PFSK-1 (cell line): ENCODE measurements at regions not wholly inside any gene's neighbourhood (a gene's known extent, or its start where the extent isn't known, plus 50 kb on each side); places are given as distances from the start of the nearest gene placed in this dataset.

ENCODE experiments used
- FOXP2 ChIP-seq: optimal IDR thresholded peaks from 2 replicates; pipeline ENCODE3; 2011; ENCODE audit warnings: borderline replicate concordance, control low read depth, inconsistent platforms; ENCODE audit not compliant: insufficient read depth; ENCODE audit errors: extremely low read length, extremely low read depth
- POLR2AphosphoS5 ChIP-seq: IDR thresholded peaks from 2 replicates; pipeline ENCODE4 v1.6.1; 2012; ENCODE audit warnings: low read depth, mild to moderate bottlenecking, control low read depth, low read length, moderate library complexity
- SIN3A ChIP-seq: IDR thresholded peaks from 2 replicates; pipeline ENCODE4 v1.6.1; 2012; ENCODE audit warnings: mild to moderate bottlenecking, low read length, moderate library complexity, borderline replicate concordance; ENCODE audit not compliant: insufficient read depth
- TAF1 ChIP-seq: IDR thresholded peaks from 2 replicates; pipeline ENCODE4 v1.6.1; 2012; ENCODE audit warnings: low read length, control low read depth, borderline replicate concordance; ENCODE audit not compliant: insufficient read depth
- TF ChIP-seq, protein P1 (sequence below), 2 experiments: IDR thresholded peaks; 2 replicates each; pipeline versions ENCODE4 v1.6.1 to v1.8.0; 2011 to 2012; ENCODE audit warnings: low read depth in 2 of 2, low read length in 2 of 2, control low read depth in 1 of 2, inconsistent platforms in 1 of 2, mild to moderate bottlenecking in 1 of 2, moderate library complexity in 1 of 2; ENCODE audit not compliant: insufficient read depth in 1 of 2

DNA sequence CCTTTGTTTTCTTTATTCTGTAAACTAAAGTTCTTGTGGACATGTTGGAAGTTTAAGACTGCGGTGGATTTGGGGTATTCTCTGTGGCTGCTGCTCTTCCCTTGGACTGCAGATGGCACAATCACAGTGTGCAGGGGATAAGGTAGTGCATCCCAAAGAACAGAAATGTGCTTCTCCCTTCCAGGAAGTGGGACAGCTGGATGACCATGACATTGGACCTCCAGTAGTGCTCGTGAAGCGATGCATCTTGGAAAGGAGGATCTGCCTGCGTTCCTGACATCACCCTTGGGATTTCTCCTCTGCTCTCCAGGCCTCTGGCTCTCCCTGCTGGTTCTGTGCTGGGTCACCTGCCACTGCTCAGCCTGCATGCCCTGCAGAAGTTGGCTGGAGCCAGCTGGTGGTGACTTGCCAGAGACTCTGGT, 109.9 kb downstream of the SLC4A3 start:
- TF ChIP-seq SIN3A (no peak), FOXP2 (no peak), POLR2AphosphoS5 (no peak), TAF1 (no peak)
- TF ChIP-seq, protein P1, sequence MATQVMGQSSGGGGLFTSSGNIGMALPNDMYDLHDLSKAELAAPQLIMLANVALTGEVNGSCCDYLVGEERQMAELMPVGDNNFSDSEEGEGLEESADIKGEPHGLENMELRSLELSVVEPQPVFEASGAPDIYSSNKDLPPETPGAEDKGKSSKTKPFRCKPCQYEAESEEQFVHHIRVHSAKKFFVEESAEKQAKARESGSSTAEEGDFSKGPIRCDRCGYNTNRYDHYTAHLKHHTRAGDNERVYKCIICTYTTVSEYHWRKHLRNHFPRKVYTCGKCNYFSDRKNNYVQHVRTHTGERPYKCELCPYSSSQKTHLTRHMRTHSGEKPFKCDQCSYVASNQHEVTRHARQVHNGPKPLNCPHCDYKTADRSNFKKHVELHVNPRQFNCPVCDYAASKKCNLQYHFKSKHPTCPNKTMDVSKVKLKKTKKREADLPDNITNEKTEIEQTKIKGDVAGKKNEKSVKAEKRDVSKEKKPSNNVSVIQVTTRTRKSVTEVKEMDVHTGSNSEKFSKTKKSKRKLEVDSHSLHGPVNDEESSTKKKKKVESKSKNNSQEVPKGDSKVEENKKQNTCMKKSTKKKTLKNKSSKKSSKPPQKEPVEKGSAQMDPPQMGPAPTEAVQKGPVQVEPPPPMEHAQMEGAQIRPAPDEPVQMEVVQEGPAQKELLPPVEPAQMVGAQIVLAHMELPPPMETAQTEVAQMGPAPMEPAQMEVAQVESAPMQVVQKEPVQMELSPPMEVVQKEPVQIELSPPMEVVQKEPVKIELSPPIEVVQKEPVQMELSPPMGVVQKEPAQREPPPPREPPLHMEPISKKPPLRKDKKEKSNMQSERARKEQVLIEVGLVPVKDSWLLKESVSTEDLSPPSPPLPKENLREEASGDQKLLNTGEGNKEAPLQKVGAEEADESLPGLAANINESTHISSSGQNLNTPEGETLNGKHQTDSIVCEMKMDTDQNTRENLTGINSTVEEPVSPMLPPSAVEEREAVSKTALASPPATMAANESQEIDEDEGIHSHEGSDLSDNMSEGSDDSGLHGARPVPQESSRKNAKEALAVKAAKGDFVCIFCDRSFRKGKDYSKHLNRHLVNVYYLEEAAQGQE (IDR thresholded peaks at IDR 0.05; ENCODE audit: insufficient read depth in 1 of 2, low read depth in 2 of 2, low read length in 2 of 2): no peak

DNA sequence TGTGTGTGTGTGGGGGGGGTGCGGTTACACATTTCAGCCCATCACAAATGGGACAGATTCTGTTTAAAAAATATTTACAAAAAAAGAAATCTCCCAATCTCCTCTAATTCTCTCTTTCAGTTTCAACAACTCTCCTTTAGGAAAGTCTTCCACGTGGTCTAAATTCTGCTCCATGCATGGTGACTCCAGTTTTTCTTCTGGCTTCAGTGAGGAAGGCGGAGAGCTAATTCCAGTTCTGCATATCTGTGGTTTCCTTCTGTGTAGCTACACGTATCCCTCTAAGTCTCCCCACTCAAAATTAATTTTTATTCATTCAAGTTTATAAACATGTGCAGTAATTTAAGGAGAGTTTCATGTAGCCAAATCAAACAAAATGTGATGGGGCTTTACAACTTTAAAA, 111.6 kb downstream of the SLC4A3 start:
- no peak for TF ChIP-seq POLR2AphosphoS5
- TF ChIP-seq SIN3A: no peak

DNA sequence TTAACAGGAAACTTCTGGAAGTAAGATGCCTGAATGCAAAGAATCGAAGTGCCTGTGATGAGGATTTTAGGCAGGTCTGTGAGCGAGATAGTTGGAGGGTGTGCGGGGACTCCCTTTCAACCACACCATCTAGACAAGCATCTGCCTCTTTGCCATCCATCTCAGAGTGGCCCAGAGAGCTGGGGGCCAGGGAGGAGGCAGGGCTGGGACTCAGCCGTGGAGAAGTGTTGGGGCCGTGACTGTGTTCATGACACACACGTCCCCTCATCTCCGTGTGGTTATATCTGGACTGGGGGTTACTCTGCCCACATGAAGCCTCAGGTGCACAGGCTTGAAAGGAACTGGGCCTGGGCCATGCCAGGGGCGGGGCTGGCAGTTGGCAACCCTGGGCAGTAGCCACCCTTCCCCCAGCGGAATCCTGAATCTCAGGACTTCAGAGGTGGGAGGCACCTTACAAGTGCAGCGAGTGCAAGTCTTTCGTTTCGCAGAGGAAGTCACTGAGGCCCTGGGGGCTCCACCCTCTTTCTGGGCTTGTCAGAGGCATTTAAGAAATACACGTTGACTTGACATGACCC, 112.5 kb downstream of the SLC4A3 start:
- TF ChIP-seq FOXP2: no peak
- TF ChIP-seq POLR2AphosphoS5: no peak
- no peak for TF ChIP-seq TAF1
- TF ChIP-seq, protein P1 (IDR thresholded peaks at IDR 0.05; ENCODE audit: insufficient read depth in 1 of 2, low read depth in 2 of 2, low read length in 2 of 2): no peak
- no peak for TF ChIP-seq SIN3A

DNA sequence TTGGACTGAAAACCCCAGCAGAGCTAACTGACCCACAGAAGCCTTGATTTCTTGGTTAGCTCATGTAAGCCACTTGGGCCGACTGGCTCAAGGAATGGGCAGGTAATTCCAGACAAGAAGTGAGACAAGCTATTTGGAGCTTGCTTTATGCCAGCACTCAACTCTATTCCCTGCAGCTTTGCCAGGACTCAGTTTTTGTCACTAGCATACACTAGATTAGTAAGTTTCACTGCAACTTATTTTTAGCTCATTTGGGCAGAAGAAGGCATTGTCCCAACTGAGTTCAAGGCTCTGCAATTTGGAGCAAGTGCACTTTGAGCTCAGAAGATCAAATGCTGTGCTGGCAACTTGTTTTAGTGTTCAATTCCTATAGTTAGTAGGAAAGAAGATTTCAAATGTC, 116.1 kb downstream of the SLC4A3 start:
- TF ChIP-seq, protein P1 (IDR thresholded peaks at IDR 0.05; ENCODE audit: insufficient read depth in 1 of 2, low read depth in 2 of 2, low read length in 2 of 2): no peak
- TF ChIP-seq TAF1: no peak
- no peak for TF ChIP-seq SIN3A
- TF ChIP-seq POLR2AphosphoS5: no peak
- no peak for TF ChIP-seq FOXP2

DNA sequence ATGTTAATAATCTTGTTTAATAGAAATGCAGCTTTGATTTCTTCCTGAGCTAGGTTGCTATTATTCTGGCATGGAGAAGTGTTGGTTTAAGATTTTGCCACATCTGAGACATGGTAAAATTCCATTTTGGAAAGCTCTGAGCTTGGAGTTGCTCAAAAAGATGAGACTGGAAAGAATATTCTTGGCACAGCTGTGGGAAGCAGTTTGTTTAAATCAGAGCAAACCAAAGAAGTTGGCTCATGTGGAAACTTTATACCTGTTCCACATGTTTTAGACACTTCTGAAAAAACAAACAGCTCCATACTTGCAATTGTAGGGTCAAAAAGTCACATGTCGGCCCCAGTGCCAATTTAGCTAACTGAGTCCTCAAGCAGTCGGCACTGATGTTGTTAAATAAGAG, 116.6 kb downstream of the SLC4A3 start:
- TF ChIP-seq TAF1: no peak
- no peak for TF ChIP-seq POLR2AphosphoS5
- TF ChIP-seq FOXP2: no peak
- TF ChIP-seq, protein P1 (IDR thresholded peaks at IDR 0.05; ENCODE audit: insufficient read depth in 1 of 2, low read depth in 2 of 2, low read length in 2 of 2): no peak
- TF ChIP-seq SIN3A: no peak
